Endothelial cell of umbilical vein (primary cell): ENCODE measurements at regions not wholly inside any gene's neighbourhood (a gene's known extent, or its start where the extent isn't known, plus 50 kb on each side); places are given as distances from the start of the nearest gene placed in this dataset.

Source experiments
- BruUV-seq: library from RNA; stranded (reverse); fragments of 400-500 nt; replicated peaks from 2 replicates; lab custom pipeline; 2021; lab: Mats Ljungman, UMichigan
- CTCF ChIA-PET: fragments of 300-600, 350-600 bp; sonication (Branson Sonifier 250); formaldehyde crosslinking; loops from one replicate; lab custom pipeline; 2021; ENCODE audit warnings: antibody characterized with exemption, inconsistent platforms; lab: Charles Lee
- POLR2A ChIA-PET: fragments of 300-600, 350-600 bp; sonication (Branson Sonifier 250); formaldehyde crosslinking; loops from one replicate; lab custom pipeline; 2021; ENCODE audit warnings: antibody characterized with exemption, inconsistent platforms; lab: Charles Lee
- DNase-seq: peaks from one replicate; pipeline ENCODE4 v3.0.0-alpha.2; 2011; ENCODE audit warnings: low read depth, low spot score
- FAIRE-seq: peaks from 2 replicates; lab custom pipeline; 2011; peaks lifted over from hg19 to GRCh38; lab: Jason Lieb, UNC
- H2AFZ ChIP-seq: 2 replicates; pipeline ENCODE4 v1.6.0; 2012; ENCODE audit warnings: low read depth, low read length, control low read depth, inconsistent platforms
- H3K27ac ChIP-seq: 2 replicates; pipeline ENCODE4 v1.5.1; 2011; ENCODE audit warnings: low read depth, mild to moderate bottlenecking, control low read depth, low read length, moderate library complexity; ENCODE audit not compliant: insufficient read depth
- H3K27me3 ChIP-seq, 2 experiments: 2 replicates each; pipeline versions ENCODE4 v1.6.0 to v1.6.1; 2011; ENCODE audit warnings: low read length in 2 of 2, mixed read lengths in 1 of 2; ENCODE audit not compliant: control insufficient read depth in 2 of 2, insufficient read depth in 2 of 2
- H3K36me3 ChIP-seq, 2 experiments: 2 replicates in 1 of 2; 3 replicates in 1 of 2; pipeline ENCODE4 v1.5.1; 2011; ENCODE audit warnings: low read length in 2 of 2, mild to moderate bottlenecking in 1 of 2, moderate library complexity in 1 of 2; ENCODE audit not compliant: control insufficient read depth in 2 of 2, insufficient read depth in 2 of 2; ENCODE audit errors: extremely low read depth in 1 of 2
- H3K4me1 ChIP-seq: 3 replicates; pipeline ENCODE4 v1.5.1; 2011; ENCODE audit warnings: mild to moderate bottlenecking, low read length; ENCODE audit not compliant: control insufficient read depth, insufficient read depth; ENCODE audit errors: extremely low read depth
- H3K4me2 ChIP-seq: 2 replicates; pipeline ENCODE4 v1.6.1; 2011; ENCODE audit warnings: low read length, control low read depth, mixed read lengths; ENCODE audit not compliant: insufficient read depth
- H3K4me3 ChIP-seq, 3 experiments: fragments of 200-600 bp in 1 of 3; sonication (generic), shearing (Covaris generic) in 1 of 3; replicated peaks in 1 of 3; 2 replicates each; pipeline ENCODE4 v1.5.1; 2011 to 2016; ENCODE audit warnings: control low read depth in 3 of 3, low read length in 3 of 3, mild to moderate bottlenecking in 2 of 3, inconsistent platforms in 1 of 3, low read depth in 1 of 3, moderate library complexity in 1 of 3; ENCODE audit not compliant: insufficient read depth in 1 of 3
- H3K79me2 ChIP-seq: 2 replicates; pipeline ENCODE4 v1.6.0; 2012; ENCODE audit warnings: low read length, inconsistent platforms; ENCODE audit not compliant: control insufficient read depth, insufficient read depth
- H3K9ac ChIP-seq: replicated peaks from 2 replicates; pipeline ENCODE3; 2011; ENCODE audit warnings: low read length, control low read depth; ENCODE audit not compliant: insufficient read depth; ENCODE audit errors: extremely low read depth
- H3K9me1 ChIP-seq: replicated peaks from 3 replicates; pipeline ENCODE4 v1.6.0; 2011; ENCODE audit warnings: mild to moderate bottlenecking, low read length; ENCODE audit not compliant: control insufficient read depth, insufficient read depth; ENCODE audit errors: extremely low read depth
- H3K9me3 ChIP-seq: replicated peaks from 2 replicates; pipeline ENCODE4 v1.5.1; 2012; ENCODE audit warnings: low read length, inconsistent platforms; ENCODE audit not compliant: control insufficient read depth, insufficient read depth
- H4K20me1 ChIP-seq: replicated peaks from 2 replicates; pipeline ENCODE3; 2011; ENCODE audit warnings: mild to moderate bottlenecking, low read length; ENCODE audit not compliant: control insufficient read depth, insufficient read depth; ENCODE audit errors: extremely low read depth
- EZH2 ChIP-seq: IDR thresholded peaks from 2 replicates; pipeline ENCODE4 v1.6.1; 2012; ENCODE audit warnings: borderline replicate concordance, low read depth, mild to moderate bottlenecking, moderate library complexity, low read length, inconsistent platforms; ENCODE audit not compliant: severe bottlenecking
- FOS ChIP-seq: IDR thresholded peaks from 2 replicates; pipeline ENCODE4 v1.6.1; 2011; ENCODE audit warnings: mild to moderate bottlenecking, low read length, moderate library complexity, borderline replicate concordance; ENCODE audit not compliant: insufficient read depth
- GATA2 ChIP-seq: IDR thresholded peaks from 2 replicates; pipeline ENCODE4 v1.7.0; 2011; ENCODE audit warnings: low read depth, mild to moderate bottlenecking, moderate library complexity, mixed read lengths, low read length; ENCODE audit not compliant: insufficient read length, insufficient read depth
- JUN ChIP-seq: IDR thresholded peaks from 2 replicates; pipeline ENCODE4 v1.6.1; 2011; ENCODE audit warnings: borderline replicate concordance, low read depth; ENCODE audit not compliant: insufficient read length, insufficient read depth
- MYC ChIP-seq: IDR thresholded peaks from one replicate; pipeline ENCODE4 v1.6.1; 2011; ENCODE audit warnings: mild to moderate bottlenecking, low read depth, low read length
- POLR2A ChIP-seq: IDR thresholded peaks from 2 replicates; pipeline ENCODE4 v1.6.1; 2012; ENCODE audit warnings: low read depth, mild to moderate bottlenecking, control low read depth, low read length
- POLR2AphosphoS5 ChIP-seq: IDR thresholded peaks from 2 replicates; pipeline ENCODE4 v1.6.1; 2012; ENCODE audit warnings: low read depth, mild to moderate bottlenecking, control low read depth, low read length, moderate library complexity; ENCODE audit not compliant: insufficient read depth
- dilution Hi-C: fragments of 300-500 bp; cut with MboI; formaldehyde crosslinking; loops from one replicate; pipeline ENCODE4 v1.15.0; 2019; ENCODE audit warnings: low sequenced_read_pairs; ENCODE audit not compliant: extremely low pct_ligation_motif_present
- intact Hi-C: fragments of 100-400 bp; cut with micrococcal nuclease; formaldehyde crosslinking; loops from one replicate; pipeline ENCODE4 v1.10.0; 2022
- TF ChIP-seq, protein P1 (sequence below): IDR thresholded peaks from 2 replicates; pipeline ENCODE4 v1.6.1; 2011; ENCODE audit not compliant: insufficient read depth, insufficient read length
- TF ChIP-seq, protein P2 (sequence below), 2 donors: IDR thresholded peaks; 1 replicate in 1 of 2; 2 replicates in 1 of 2; pipeline ENCODE4 v1.5.1; 2011; ENCODE audit warnings: low read length in 2 of 2, mild to moderate bottlenecking in 2 of 2, moderate library complexity in 2 of 2, control low read depth in 1 of 2, inconsistent platforms in 1 of 2, low read depth in 1 of 2; ENCODE audit not compliant: insufficient read depth in 1 of 2; ENCODE audit errors: extremely low read depth in 1 of 2

DNA sequence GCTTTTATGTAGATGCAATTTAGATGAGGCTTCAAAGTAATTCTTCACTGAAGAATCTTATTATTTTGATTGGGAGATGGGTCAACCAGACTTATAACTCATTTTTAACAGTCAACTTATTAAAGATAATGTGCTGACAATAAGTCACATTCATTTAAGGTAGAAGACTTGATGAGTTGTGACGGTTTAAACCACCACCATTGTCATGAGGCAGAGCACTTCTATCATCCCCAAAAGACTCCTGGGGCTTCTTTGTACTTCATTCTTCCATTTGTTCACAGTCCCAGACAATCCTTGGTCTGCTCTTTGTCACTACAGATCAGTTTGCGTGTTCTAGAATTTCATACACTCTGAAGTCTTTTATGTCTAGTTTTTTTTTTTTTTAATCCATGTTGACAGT lies 346.1 kb downstream of the RASEF start:
- H3K79me2 ChIP-seq = no peaks in the 10 kb centered on the region
- dilution Hi-C loops = no loop called here
- ChIA-PET CTCF (no interaction called here), POLR2A (no interaction called here)
- no peak overlapping the region for H3K4me3 ChIP-seq
- H3K4me1 ChIP-seq = no peaks in the 10 kb centered on the region
- H3K9ac ChIP-seq = no peak overlapping the region
- FAIRE-seq (no peak), DNase-seq (no peak)
- no TSS peak for BruUV-seq
- no peak overlapping the region for H3K4me2 ChIP-seq
- H3K27me3 ChIP-seq = no peaks in the 10 kb centered on the region
- no peak overlapping the region for H2AFZ ChIP-seq
- H3K9me1 ChIP-seq = no peaks in the 10 kb centered on the region
- no peak overlapping the region for H3K27ac ChIP-seq
- no peaks in the 10 kb centered on the region for H3K36me3 ChIP-seq
- no peaks in the 10 kb centered on the region for H3K9me3 ChIP-seq
- TF ChIP-seq POLR2AphosphoS5 (no peak), GATA2 (no peak), EZH2 (no peak), POLR2A (no peak), MYC (no peak), JUN (no peak), FOS (no peak)
- TF ChIP-seq, protein P1, sequence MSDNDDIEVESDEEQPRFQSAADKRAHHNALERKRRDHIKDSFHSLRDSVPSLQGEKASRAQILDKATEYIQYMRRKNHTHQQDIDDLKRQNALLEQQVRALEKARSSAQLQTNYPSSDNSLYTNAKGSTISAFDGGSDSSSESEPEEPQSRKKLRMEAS = no peak
- TF ChIP-seq, protein P2, sequence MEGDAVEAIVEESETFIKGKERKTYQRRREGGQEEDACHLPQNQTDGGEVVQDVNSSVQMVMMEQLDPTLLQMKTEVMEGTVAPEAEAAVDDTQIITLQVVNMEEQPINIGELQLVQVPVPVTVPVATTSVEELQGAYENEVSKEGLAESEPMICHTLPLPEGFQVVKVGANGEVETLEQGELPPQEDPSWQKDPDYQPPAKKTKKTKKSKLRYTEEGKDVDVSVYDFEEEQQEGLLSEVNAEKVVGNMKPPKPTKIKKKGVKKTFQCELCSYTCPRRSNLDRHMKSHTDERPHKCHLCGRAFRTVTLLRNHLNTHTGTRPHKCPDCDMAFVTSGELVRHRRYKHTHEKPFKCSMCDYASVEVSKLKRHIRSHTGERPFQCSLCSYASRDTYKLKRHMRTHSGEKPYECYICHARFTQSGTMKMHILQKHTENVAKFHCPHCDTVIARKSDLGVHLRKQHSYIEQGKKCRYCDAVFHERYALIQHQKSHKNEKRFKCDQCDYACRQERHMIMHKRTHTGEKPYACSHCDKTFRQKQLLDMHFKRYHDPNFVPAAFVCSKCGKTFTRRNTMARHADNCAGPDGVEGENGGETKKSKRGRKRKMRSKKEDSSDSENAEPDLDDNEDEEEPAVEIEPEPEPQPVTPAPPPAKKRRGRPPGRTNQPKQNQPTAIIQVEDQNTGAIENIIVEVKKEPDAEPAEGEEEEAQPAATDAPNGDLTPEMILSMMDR (IDR thresholded peaks at IDR 0.05; ENCODE audit: extremely low read depth in 1 of 2, insufficient read depth in 1 of 2, low read depth in 1 of 2, low read length in 2 of 2) = no peak
- no peaks in the 10 kb centered on the region for H4K20me1 ChIP-seq
- intact Hi-C loops = no loop called here
